Endothelial cell of umbilical vein (primary cell): ENCODE measurements at regions not wholly inside any gene's neighbourhood (a gene's known extent, or its start where the extent isn't known, plus 50 kb on each side); places are given as distances from the start of the nearest gene placed in this dataset.

Source experiments
- CTCF ChIP-seq, 2 donors: IDR thresholded peaks; 1 replicate in 1 of 2; 2 replicates in 1 of 2; pipeline ENCODE4 v1.5.1; 2011; ENCODE audit warnings: low read length in 2 of 2, mild to moderate bottlenecking in 2 of 2, moderate library complexity in 2 of 2, control low read depth in 1 of 2, inconsistent platforms in 1 of 2, low read depth in 1 of 2; ENCODE audit not compliant: insufficient read depth in 1 of 2; ENCODE audit errors: extremely low read depth in 1 of 2
- EZH2 ChIP-seq: IDR thresholded peaks from 2 replicates; pipeline ENCODE4 v1.6.1; 2012; ENCODE audit warnings: borderline replicate concordance, low read depth, mild to moderate bottlenecking, moderate library complexity, low read length, inconsistent platforms; ENCODE audit not compliant: severe bottlenecking
- GATA2 ChIP-seq: IDR thresholded peaks from 2 replicates; pipeline ENCODE4 v1.7.0; 2011; ENCODE audit warnings: low read depth, mild to moderate bottlenecking, moderate library complexity, mixed read lengths, low read length; ENCODE audit not compliant: insufficient read length, insufficient read depth
- JUN ChIP-seq: IDR thresholded peaks from 2 replicates; pipeline ENCODE4 v1.6.1; 2011; ENCODE audit warnings: borderline replicate concordance, low read depth; ENCODE audit not compliant: insufficient read length, insufficient read depth
- MAX ChIP-seq: IDR thresholded peaks from 2 replicates; pipeline ENCODE4 v1.6.1; 2011; ENCODE audit not compliant: insufficient read depth, insufficient read length
- MYC ChIP-seq: IDR thresholded peaks from one replicate; pipeline ENCODE4 v1.6.1; 2011; ENCODE audit warnings: mild to moderate bottlenecking, low read depth, low read length
- POLR2A ChIP-seq: IDR thresholded peaks from 2 replicates; pipeline ENCODE4 v1.6.1; 2012; ENCODE audit warnings: low read depth, mild to moderate bottlenecking, control low read depth, low read length
- POLR2AphosphoS5 ChIP-seq: IDR thresholded peaks from 2 replicates; pipeline ENCODE4 v1.6.1; 2012; ENCODE audit warnings: low read depth, mild to moderate bottlenecking, control low read depth, low read length, moderate library complexity; ENCODE audit not compliant: insufficient read depth

GRCh38 chr12:131192951-131193350 lies 239.2 kb downstream of the ADGRD1 start:
- TF ChIP-seq POLR2A: no peak
- TF ChIP-seq CTCF (IDR thresholded peaks at IDR 0.05; ENCODE audit: extremely low read depth in 1 of 2, insufficient read depth in 1 of 2, low read depth in 1 of 2, low read length in 2 of 2): no peak
- TF ChIP-seq GATA2: no peak
- TF ChIP-seq MAX: no peak
- no peak for TF ChIP-seq POLR2AphosphoS5
- no peak for TF ChIP-seq JUN
- no peak for TF ChIP-seq MYC
- no peak for TF ChIP-seq EZH2
